ENCODE measurements at regions not wholly inside any gene's neighbourhood (a gene's known extent, or its start where the extent isn't known, plus 50 kb on each side); places are given as distances from the start of the nearest gene placed in this dataset.

DNA sequence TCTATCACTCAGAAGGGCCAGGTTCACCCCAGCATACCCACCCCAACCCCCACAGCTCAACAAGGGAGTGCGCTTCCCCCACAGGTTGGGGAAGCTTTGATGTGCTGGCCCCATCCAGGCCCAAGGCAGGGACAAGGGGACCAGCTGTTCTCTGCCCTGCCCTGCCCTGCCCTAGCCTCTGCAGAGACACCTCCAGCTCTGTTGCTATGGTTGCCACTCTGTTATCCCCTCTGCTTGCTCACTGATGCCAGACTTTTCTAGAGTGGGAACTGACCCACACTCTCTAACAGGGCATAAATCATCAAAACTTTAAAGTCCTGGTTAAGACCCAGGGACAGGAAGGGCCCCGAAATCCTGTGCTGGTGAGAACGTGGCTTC, 50.4 kb upstream of the ENPP7 start:
- peaks cover 22% of the 10 kb centered on the region for H3K27me3 ChIP-seq
- H3K27ac ChIP-seq = no peak overlapping the region
- WGBS, 2 donors (ENCODE audit: low coverage in 1 of 2) = 60 to 85% methylated on average over 1 to 3 of the region's 3 CpGs
- H3K36me3 ChIP-seq = no peaks in the 10 kb centered on the region
- DNase-seq = no peak
- H3K9me3 ChIP-seq = no peaks in the 10 kb centered on the region
- in situ Hi-C loops (cut with MboI; ENCODE audit: low pct_ligation_motif_present in 1 of 4, low pct_unique_long_range_greater_than_20kb in 1 of 4, low sequenced_read_pairs in 3 of 4) (no loop called here), intact Hi-C loops (cut with DNase I; ENCODE audit: low total_unique reads) (no loop called here)
- H3K4me3 ChIP-seq = no peak overlapping the region
- H3K4me1 ChIP-seq = no peaks in the 10 kb centered on the region
- TF ChIP-seq, protein P1, sequence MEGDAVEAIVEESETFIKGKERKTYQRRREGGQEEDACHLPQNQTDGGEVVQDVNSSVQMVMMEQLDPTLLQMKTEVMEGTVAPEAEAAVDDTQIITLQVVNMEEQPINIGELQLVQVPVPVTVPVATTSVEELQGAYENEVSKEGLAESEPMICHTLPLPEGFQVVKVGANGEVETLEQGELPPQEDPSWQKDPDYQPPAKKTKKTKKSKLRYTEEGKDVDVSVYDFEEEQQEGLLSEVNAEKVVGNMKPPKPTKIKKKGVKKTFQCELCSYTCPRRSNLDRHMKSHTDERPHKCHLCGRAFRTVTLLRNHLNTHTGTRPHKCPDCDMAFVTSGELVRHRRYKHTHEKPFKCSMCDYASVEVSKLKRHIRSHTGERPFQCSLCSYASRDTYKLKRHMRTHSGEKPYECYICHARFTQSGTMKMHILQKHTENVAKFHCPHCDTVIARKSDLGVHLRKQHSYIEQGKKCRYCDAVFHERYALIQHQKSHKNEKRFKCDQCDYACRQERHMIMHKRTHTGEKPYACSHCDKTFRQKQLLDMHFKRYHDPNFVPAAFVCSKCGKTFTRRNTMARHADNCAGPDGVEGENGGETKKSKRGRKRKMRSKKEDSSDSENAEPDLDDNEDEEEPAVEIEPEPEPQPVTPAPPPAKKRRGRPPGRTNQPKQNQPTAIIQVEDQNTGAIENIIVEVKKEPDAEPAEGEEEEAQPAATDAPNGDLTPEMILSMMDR (IDR thresholded peaks at IDR 0.05) = no peak
- TF ChIP-seq POLR2A (IDR thresholded peaks at IDR 0.05) (no peak), POLR2AphosphoS5 (IDR thresholded peaks at IDR 0.05) (no peak), EP300 (IDR thresholded peaks at IDR 0.05; ENCODE audit: low read depth) (no peak)

DNA sequence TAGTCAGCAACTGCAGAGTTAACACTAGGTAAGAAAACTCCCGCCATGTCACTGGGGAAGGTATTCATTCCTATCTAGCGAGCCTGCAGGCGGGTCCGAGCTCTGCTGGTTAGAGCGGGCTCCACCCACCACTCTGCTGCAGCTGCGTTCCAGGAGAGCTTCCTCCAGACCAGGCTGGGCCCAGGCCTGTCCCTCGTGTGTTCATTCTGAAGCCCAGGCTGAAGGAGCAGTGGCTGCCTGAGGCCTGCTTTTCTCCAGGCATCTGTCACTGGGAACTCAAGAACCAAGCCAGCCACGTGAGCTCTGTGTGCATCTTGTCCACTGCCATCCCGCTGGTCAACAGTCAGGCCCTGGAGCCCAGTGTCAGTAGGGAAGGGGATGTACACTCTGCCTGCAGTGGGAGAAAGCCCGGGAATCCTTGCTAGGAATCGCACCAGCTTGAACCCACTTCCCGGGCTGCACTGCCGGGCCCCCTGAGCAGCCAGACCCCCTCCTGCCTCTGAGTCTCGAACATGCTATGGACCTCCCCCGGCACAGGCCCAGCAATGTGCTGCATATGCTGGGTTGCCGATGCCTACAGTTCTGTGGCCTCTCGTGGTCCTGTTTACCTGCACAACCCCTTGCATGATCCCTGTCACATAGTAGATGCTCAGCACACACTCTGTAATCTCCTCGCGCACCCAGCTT, 51.0 kb upstream of the ENPP7 start:
- Histone ChIP-seq H3K36me3 (no peaks in the 10 kb centered on the region), H3K9me3 (no peaks in the 10 kb centered on the region), H3K27me3 (peaks cover 22% of the 10 kb centered on the region), H3K27ac (no peak overlapping the region), H3K4me3 (no peak overlapping the region), H3K4me1 (no peaks in the 10 kb centered on the region)
- 93 to 100% methylated on average over 2 to 18 of the region's 19 CpGs for WGBS, 2 donors (ENCODE audit: low coverage in 1 of 2)
- intact Hi-C loops (cut with DNase I; ENCODE audit: low total_unique reads) = no loop called here
- TF ChIP-seq POLR2AphosphoS5 (IDR thresholded peaks at IDR 0.05) = no peak
- TF ChIP-seq EP300 (IDR thresholded peaks at IDR 0.05; ENCODE audit: low read depth) = no peak
- TF ChIP-seq, protein P1 (IDR thresholded peaks at IDR 0.05) = no peak
- no peak for TF ChIP-seq POLR2A (IDR thresholded peaks at IDR 0.05)
- in situ Hi-C loops (cut with MboI; ENCODE audit: low pct_ligation_motif_present in 1 of 4, low pct_unique_long_range_greater_than_20kb in 1 of 4, low sequenced_read_pairs in 3 of 4) = no loop called here
- DNase-seq = no peak

DNA sequence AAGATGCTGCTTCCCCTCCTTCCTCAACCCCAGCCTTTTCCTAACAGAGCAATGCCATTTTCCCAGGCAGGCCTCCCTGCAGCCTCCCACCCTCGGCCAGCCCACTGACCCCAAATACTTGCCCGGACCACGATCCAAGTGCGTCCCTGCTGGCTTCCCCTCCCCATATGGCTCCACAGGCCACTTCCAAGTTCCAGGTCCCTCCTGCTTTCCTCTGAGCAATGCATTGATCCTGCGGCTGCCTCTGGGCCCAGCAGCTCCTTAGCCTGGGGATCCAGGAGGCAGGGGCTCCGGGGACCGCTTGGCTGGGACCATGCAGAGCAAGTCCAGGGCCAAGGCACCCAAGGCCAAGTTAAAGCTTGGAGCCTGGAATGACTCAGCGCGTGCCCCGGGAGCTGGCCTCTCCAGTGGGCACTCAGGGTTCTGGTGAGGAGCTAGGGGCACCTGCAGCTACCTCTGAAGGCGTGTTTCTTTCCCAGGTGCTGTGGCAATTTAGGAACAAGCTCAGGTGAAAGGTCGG, 51.9 kb upstream of the ENPP7 start:
- H3K27ac ChIP-seq = no peak overlapping the region
- peaks cover 0 to 5% of the 10 kb centered on the region in 2 donors for H3K9me3 ChIP-seq
- H3K27me3 ChIP-seq = peaks cover 15% of the 10 kb centered on the region
- DNase-seq = no peak
- H3K4me3 ChIP-seq = no peak overlapping the region
- no peak for TF ChIP-seq POLR2AphosphoS5 (IDR thresholded peaks at IDR 0.05)
- WGBS, 2 donors (ENCODE audit: low coverage in 1 of 2) = 67% methylated on average over 12 of the region's 12 CpGs; no CpG with 5 or more reads in 1 of the 2 donors
- H3K4me1 ChIP-seq = no peaks in the 10 kb centered on the region
- intact Hi-C loops (cut with DNase I; ENCODE audit: low total_unique reads) = no loop called here
- in situ Hi-C loops (cut with MboI; ENCODE audit: low pct_ligation_motif_present in 1 of 4, low pct_unique_long_range_greater_than_20kb in 1 of 4, low sequenced_read_pairs in 3 of 4) = no loop called here
- no peaks in the 10 kb centered on the region for H3K36me3 ChIP-seq

DNA sequence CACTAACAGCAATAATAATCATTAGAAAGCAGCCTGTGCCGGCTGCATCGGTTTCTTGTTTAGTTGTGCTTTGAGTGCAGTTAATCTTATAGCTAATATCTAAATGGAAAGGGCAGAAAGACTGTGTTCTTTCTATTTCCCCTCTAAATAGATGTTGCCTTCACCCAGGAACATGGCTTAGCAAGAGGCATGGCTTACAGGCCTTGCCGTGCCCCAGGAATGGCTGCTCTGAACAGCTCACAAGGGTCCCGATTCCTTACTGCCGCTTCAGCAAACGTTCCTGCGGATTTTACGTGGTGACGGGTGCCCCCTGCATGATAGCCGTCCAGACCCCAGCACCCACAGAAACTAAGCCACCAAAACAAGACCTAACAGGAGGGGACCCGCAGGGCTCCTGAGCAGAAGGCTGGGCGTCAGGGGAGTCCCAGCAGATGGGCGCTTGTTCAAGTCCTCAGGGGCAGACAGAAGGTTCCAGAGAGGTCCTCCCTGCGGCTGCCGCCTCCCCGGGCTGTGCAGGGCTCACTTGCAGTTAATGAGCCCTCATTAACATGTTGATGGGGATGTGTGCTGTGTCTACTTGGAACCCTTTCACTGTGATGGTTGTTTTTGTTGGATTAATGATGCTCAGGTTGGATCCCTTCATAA, 52.5 kb upstream of the ENPP7 start:
- 77% methylated on average over 16 of the region's 16 CpGs; no CpG with 5 or more reads in 1 of the 2 donors for whole genome bisulfite sequencing, 2 donors (ENCODE audit: low coverage in 1 of 2)
- intact Hi-C loops (cut with DNase I; ENCODE audit: low total_unique reads) = no loop called here

More for the DNA sequence above, 52.5 kb upstream of the ENPP7 start:
- Histone ChIP-seq H3K9me3 (peaks cover 0 to 11% of the 10 kb centered on the region in 2 donors), H3K27ac (no peak overlapping the region), H3K4me1 (no peaks in the 10 kb centered on the region), H3K36me3 (no peaks in the 10 kb centered on the region), H3K4me3 (no peak overlapping the region), H3K27me3 (peaks cover 15% of the 10 kb centered on the region)
- in situ Hi-C loops (cut with MboI; ENCODE audit: low pct_ligation_motif_present in 1 of 4, low pct_unique_long_range_greater_than_20kb in 1 of 4, low sequenced_read_pairs in 3 of 4) = no loop called here
- no peak for DNase-seq
- TF ChIP-seq, protein P1 (IDR thresholded peaks at IDR 0.05) = no peak
- no peak for TF ChIP-seq POLR2A (IDR thresholded peaks at IDR 0.05)
- no peak for TF ChIP-seq EP300 (IDR thresholded peaks at IDR 0.05; ENCODE audit: low read depth)
- TF ChIP-seq POLR2AphosphoS5 (IDR thresholded peaks at IDR 0.05) = no peak

Data from transverse colon (tissue), 4 donors.